ENCODE measurements at regions not wholly inside any gene's neighbourhood (a gene's known extent, or its start where the extent isn't known, plus 50 kb on each side); places are given as distances from the start of the nearest gene placed in this dataset.

DNA sequence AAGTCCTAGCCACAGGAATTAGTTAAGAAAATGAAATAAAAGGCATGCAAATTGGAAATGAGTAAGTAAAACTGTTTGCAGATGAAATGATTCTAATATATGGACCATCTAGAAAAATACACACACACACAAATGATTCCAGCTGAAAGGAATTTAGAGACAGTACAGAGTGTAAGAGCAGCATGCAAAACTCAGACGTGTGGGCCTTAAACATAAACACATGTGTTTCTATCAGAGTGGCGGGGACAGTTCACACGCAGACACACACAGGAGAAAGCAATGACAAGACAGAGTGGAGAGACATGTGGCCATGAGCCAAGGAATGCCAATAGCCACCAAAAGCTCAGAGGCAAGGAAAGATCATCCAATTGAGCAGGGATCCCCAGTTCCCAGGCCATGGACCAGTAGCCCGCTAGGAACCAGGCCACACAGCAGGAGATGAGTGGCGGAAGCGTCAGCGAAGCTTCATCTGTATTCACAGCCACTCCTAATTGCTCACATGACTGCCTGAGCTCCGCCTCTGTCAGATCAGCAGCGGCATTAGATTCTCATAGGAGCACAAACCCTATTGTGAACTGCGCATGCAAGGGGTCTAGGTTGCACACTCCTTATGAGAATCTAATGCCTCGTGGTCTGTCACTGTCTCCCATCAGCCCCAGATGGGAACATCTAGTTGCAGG lies 155.4 kb downstream of the ARL4C start:
- Histone ChIP-seq H3K4me1 (ENCODE audit: control insufficient read depth, extremely low read depth, insufficient read depth, low read length) (no peaks in the 10 kb centered on the region), H3K36me3 (ENCODE audit: control insufficient read depth in 2 of 2, extremely low read depth in 1 of 2, insufficient read depth in 2 of 2, low read length in 2 of 2) (no peaks in the 10 kb centered on the region), H3K79me2 (ENCODE audit: control insufficient read depth, insufficient read depth, low read length) (no peaks in the 10 kb centered on the region), H3K4me3 (ENCODE audit: control insufficient read depth in 2 of 3, extremely low read depth in 1 of 3, insufficient read depth in 2 of 3, low read depth in 1 of 3, low read length in 3 of 3) (no peak overlapping the region), H3K4me2 (ENCODE audit: control insufficient read depth, extremely low read depth, insufficient read depth, low read depth, low read length) (no peak overlapping the region), H3K9me3 (ENCODE audit: control insufficient read depth, low read depth, low read length) (no peaks in the 10 kb centered on the region), H3K27ac (ENCODE audit: control insufficient read depth, insufficient read depth, low read length) (no peak overlapping the region), H3K27me3 (ENCODE audit: control insufficient read depth, extremely low read depth, insufficient read depth, low read length) (no peaks in the 10 kb centered on the region), H4K20me1 (ENCODE audit: control insufficient read depth, extremely low read depth, insufficient read depth, low read length) (no peaks in the 10 kb centered on the region), H3K9ac (ENCODE audit: control insufficient read depth, extremely low read depth, insufficient read depth, low read length) (no peak overlapping the region), H3K9me1 (ENCODE audit: control insufficient read depth, extremely low read depth, insufficient read depth, low read length) (no peaks in the 10 kb centered on the region), H2AFZ (ENCODE audit: control insufficient read depth, low read length) (no peak overlapping the region)
- TF ChIP-seq, protein P1, sequence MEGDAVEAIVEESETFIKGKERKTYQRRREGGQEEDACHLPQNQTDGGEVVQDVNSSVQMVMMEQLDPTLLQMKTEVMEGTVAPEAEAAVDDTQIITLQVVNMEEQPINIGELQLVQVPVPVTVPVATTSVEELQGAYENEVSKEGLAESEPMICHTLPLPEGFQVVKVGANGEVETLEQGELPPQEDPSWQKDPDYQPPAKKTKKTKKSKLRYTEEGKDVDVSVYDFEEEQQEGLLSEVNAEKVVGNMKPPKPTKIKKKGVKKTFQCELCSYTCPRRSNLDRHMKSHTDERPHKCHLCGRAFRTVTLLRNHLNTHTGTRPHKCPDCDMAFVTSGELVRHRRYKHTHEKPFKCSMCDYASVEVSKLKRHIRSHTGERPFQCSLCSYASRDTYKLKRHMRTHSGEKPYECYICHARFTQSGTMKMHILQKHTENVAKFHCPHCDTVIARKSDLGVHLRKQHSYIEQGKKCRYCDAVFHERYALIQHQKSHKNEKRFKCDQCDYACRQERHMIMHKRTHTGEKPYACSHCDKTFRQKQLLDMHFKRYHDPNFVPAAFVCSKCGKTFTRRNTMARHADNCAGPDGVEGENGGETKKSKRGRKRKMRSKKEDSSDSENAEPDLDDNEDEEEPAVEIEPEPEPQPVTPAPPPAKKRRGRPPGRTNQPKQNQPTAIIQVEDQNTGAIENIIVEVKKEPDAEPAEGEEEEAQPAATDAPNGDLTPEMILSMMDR (optimal IDR thresholded peaks at IDR 0.05 in 1 of 3, IDR thresholded peaks at IDR 0.05 in 1 of 3, conservative IDR thresholded peaks at IDR 0.05 in 1 of 3; ENCODE audit: extremely low read depth in 1 of 3, insufficient read depth in 2 of 3, low read length in 3 of 3): no peak
- TF ChIP-seq EZH2 (IDR thresholded peaks at IDR 0.05; ENCODE audit: low read length): no peak
- FAIRE-seq: no peak
- no peak for DNase-seq (ENCODE audit: low read depth, low spot score)
- dilution Hi-C loops (cut with MboI; ENCODE audit: extremely low pct_ligation_motif_present, low sequenced_read_pairs): no loop called here

- Histone ChIP-seq H3K36me3 (ENCODE audit: control insufficient read depth in 2 of 2, extremely low read depth in 1 of 2, insufficient read depth in 2 of 2, low read length in 2 of 2) (no peaks in the 10 kb centered on the region), H3K27ac (ENCODE audit: control insufficient read depth, insufficient read depth, low read length) (no peak overlapping the region), H3K4me2 (ENCODE audit: control insufficient read depth, extremely low read depth, insufficient read depth, low read depth, low read length) (no peak overlapping the region), H3K9ac (ENCODE audit: control insufficient read depth, extremely low read depth, insufficient read depth, low read length) (no peak overlapping the region), H2AFZ (ENCODE audit: control insufficient read depth, low read length) (no peak overlapping the region), H3K9me3 (ENCODE audit: control insufficient read depth, low read depth, low read length) (no peaks in the 10 kb centered on the region), H3K79me2 (ENCODE audit: control insufficient read depth, insufficient read depth, low read length) (no peaks in the 10 kb centered on the region), H3K9me1 (ENCODE audit: control insufficient read depth, extremely low read depth, insufficient read depth, low read length) (no peaks in the 10 kb centered on the region), H3K4me3 (ENCODE audit: control insufficient read depth in 2 of 3, extremely low read depth in 1 of 3, insufficient read depth in 2 of 3, low read depth in 1 of 3, low read length in 3 of 3) (no peak overlapping the region), H3K27me3 (ENCODE audit: control insufficient read depth, extremely low read depth, insufficient read depth, low read length) (no peaks in the 10 kb centered on the region), H3K4me1 (ENCODE audit: control insufficient read depth, extremely low read depth, insufficient read depth, low read length) (peaks cover 11% of the 10 kb centered on the region), H4K20me1 (ENCODE audit: control insufficient read depth, extremely low read depth, insufficient read depth, low read length) (no peaks in the 10 kb centered on the region)
- no peak for DNase-seq (ENCODE audit: low read depth, low spot score)
- dilution Hi-C loops (cut with MboI; ENCODE audit: extremely low pct_ligation_motif_present, low sequenced_read_pairs): no loop called here
- FAIRE-seq: no peak
- TF ChIP-seq, protein P1 (optimal IDR thresholded peaks at IDR 0.05 in 1 of 3, IDR thresholded peaks at IDR 0.05 in 1 of 3, conservative IDR thresholded peaks at IDR 0.05 in 1 of 3; ENCODE audit: extremely low read depth in 1 of 3, insufficient read depth in 2 of 3, low read length in 3 of 3): no peak
- TF ChIP-seq EZH2 (IDR thresholded peaks at IDR 0.05; ENCODE audit: low read length): no peak
Observed at GRCh38 chr2:234339501-234339900, 157.4 kb downstream of the ARL4C start.

All from keratinocyte (primary cell).